A549 (cell line): ENCODE measurements at regions not wholly inside any gene's neighbourhood (a gene's known extent, or its start where the extent isn't known, plus 50 kb on each side); places are given as distances from the start of the nearest gene placed in this dataset.

Experiments used
- ATAC-seq, 2 experiments: fragments of 200-7000 bp in 1 of 2; fragments of >200 bp in 1 of 2; cut with Nextera tagmentation in 1 of 2; cut with Tn5 transposase in 1 of 2; 3 replicates each; pipeline versions ENCODE4 v1.8.0 to v1.9.1; 2018 to 2020; ENCODE audit warnings: mild to moderate bottlenecking in 1 of 2, moderate library complexity in 1 of 2
- CTCF ChIA-PET: fragments of 300-600 bp; sonication (Branson Sonifier 250); formaldehyde crosslinking; extraction: SDS; loops from one replicate; lab custom pipeline; 2021; ENCODE audit warnings: antibody characterized with exemption, inconsistent platforms; lab: Yijun Ruan, JAX
- POLR2A ChIA-PET: fragments of 350-600 bp; formaldehyde crosslinking; extraction: SDS; loops from one replicate; lab custom pipeline; 2021; ENCODE audit warnings: antibody characterized with exemption, inconsistent platforms; lab: Yijun Ruan, JAX
- DNase-seq, 2 experiments: peaks; one replicate each; pipeline versions ENCODE4 v3.0.0 to v3.0.0-alpha.2; 2011 to 2016; ENCODE audit warnings: low read depth in 1 of 2, low spot score in 1 of 2
- FAIRE-seq: peaks from 2 replicates; lab custom pipeline; 2011; peaks lifted over from hg19 to GRCh38; lab: Jason Lieb, UNC
- H3K27ac ChIP-seq, 2 experiments: fragments of >200 bp; sonication (Bioruptor Twin); formaldehyde crosslinking; 3 replicates each; pipeline ENCODE4 v1.5.1; 2016 to 2017
- H3K4me1 ChIP-seq: fragments of >200 bp; sonication (Bioruptor Twin); formaldehyde crosslinking; 3 replicates; pipeline ENCODE4 v1.6.1; 2016
- H3K4me2 ChIP-seq: fragments of >200 bp; sonication (Bioruptor Twin); formaldehyde crosslinking; 3 replicates; pipeline ENCODE4 v1.6.1; 2016
- H3K4me3 ChIP-seq: fragments of >200 bp; sonication (Bioruptor Twin); formaldehyde crosslinking; 3 replicates; pipeline ENCODE4 v1.5.1; 2016
- H3K9me3 ChIP-seq: fragments of >200 bp; sonication (Bioruptor Twin); formaldehyde crosslinking; 3 replicates; pipeline ENCODE4 v1.6.1; 2016
- CHD2 ChIP-seq: fragments of 150-350 bp; IDR thresholded peaks from 2 replicates; pipeline ENCODE4 v1.6.1; 2014; ENCODE audit warnings: low read length; ENCODE audit not compliant: partially characterized antibody
- EHF ChIP-seq: fragments of 250-450 bp; sonication (Bioruptor Pico); IDR thresholded peaks from 2 replicates; pipeline ENCODE4 v1.5.0; 2020; ENCODE audit warnings: mild to moderate bottlenecking
- ESRRA ChIP-seq: fragments of 150-350 bp; IDR thresholded peaks from 2 replicates; pipeline ENCODE4 v1.6.1; 2014; ENCODE audit warnings: mild to moderate bottlenecking, low read length, borderline replicate concordance
- FOSB ChIP-seq: fragments of 250-450 bp; sonication (Bioruptor Pico); IDR thresholded peaks from 2 replicates; pipeline ENCODE4 v1.5.0; 2020; ENCODE audit warnings: mild to moderate bottlenecking, moderate library complexity
- FOSL2 ChIP-seq, 2 experiments: fragments of 450-650 bp in 1 of 2; fragments of >200 bp in 1 of 2; sonication (Bioruptor Twin) in 1 of 2; formaldehyde crosslinking; IDR thresholded peaks; 2 replicates each; pipeline versions ENCODE4 v1.5.0 to v1.6.1; 2016 to 2020; ENCODE audit warnings: mild to moderate bottlenecking in 1 of 2, moderate library complexity in 1 of 2
- FOXS1 ChIP-seq: fragments of 250-450 bp; sonication (Bioruptor Pico); IDR thresholded peaks from 2 replicates; pipeline ENCODE4 v1.5.0; 2020; ENCODE audit warnings: mild to moderate bottlenecking, moderate library complexity
- HOXA7 ChIP-seq: fragments of 250-450 bp; sonication (Bioruptor Pico); IDR thresholded peaks from 2 replicates; pipeline ENCODE4 v1.5.0; 2020; ENCODE audit warnings: mild to moderate bottlenecking, moderate library complexity
- HOXB5 ChIP-seq: fragments of 250-450 bp; sonication (Bioruptor Pico); IDR thresholded peaks from 2 replicates; pipeline ENCODE4 v1.5.0; 2020; ENCODE audit warnings: mild to moderate bottlenecking, moderate library complexity
- JUN ChIP-seq, 2 experiments: fragments of >200 bp; sonication (Bioruptor Twin); formaldehyde crosslinking; IDR thresholded peaks; 2 replicates in 1 of 2; 3 replicates in 1 of 2; pipeline ENCODE4 v1.6.1; 2016 to 2017
- JUNB ChIP-seq: fragments of >200 bp; sonication (Bioruptor Twin); formaldehyde crosslinking; IDR thresholded peaks from 2 replicates; pipeline ENCODE4 v1.6.1; 2016
- MAFK ChIP-seq: fragments of 450-650 bp; IDR thresholded peaks from 2 replicates; pipeline ENCODE4 v1.6.1; 2014; ENCODE audit not compliant: partially characterized antibody
- NPAS2 ChIP-seq: fragments of 250-450 bp; sonication (Bioruptor Pico); IDR thresholded peaks from 2 replicates; pipeline ENCODE4 v1.8.0; 2022; ENCODE audit warnings: mild to moderate bottlenecking, moderate library complexity, borderline replicate concordance
- NR3C1 ChIP-seq: fragments of >200 bp; sonication (Bioruptor Twin); formaldehyde crosslinking; IDR thresholded peaks from 3 replicates; pipeline ENCODE4 v1.6.1; 2017
- POLR2AphosphoS2 ChIP-seq: conservative IDR thresholded peaks from 2 replicates; pipeline ENCODE4 v1.6.1; 2012; ENCODE audit warnings: low read length, improper control_type of control experiment, inconsistent platforms
- RARB ChIP-seq: fragments of 250-450 bp; sonication (Bioruptor Pico); IDR thresholded peaks from 2 replicates; pipeline ENCODE4 v1.8.0; 2021; ENCODE audit warnings: mild to moderate bottlenecking, moderate library complexity
- RCOR1 ChIP-seq: fragments of 150-350 bp; IDR thresholded peaks from 2 replicates; pipeline ENCODE4 v1.6.1; 2014; ENCODE audit warnings: antibody characterized with exemption, low read length, low read depth
- RNF2 ChIP-seq: fragments of 200-600 bp; sonication (generic); IDR thresholded peaks from 2 replicates; pipeline ENCODE4 v1.6.1; 2016; ENCODE audit warnings: low read depth, mild to moderate bottlenecking, antibody characterized with exemption, moderate library complexity, borderline replicate concordance
- ZNF302 ChIP-seq: fragments of 250-450 bp; sonication (Bioruptor Pico); IDR thresholded peaks from 2 replicates; pipeline ENCODE4 v1.9.0; 2021; ENCODE audit warnings: inconsistent platforms, mild to moderate bottlenecking, moderate library complexity
- ZSCAN20 ChIP-seq: fragments of 250-450 bp; sonication (Bioruptor Pico); IDR thresholded peaks from 2 replicates; pipeline ENCODE4 v1.8.0; 2022; ENCODE audit warnings: mild to moderate bottlenecking, moderate library complexity
- WGBS: methylation state at CpG from one replicate; pipeline ENCODE4 v1.1.6; 2017; ENCODE audit errors: missing lambda C conversion rate; 5-methylcytosine and 5-hydroxymethylcytosine counted together
- TF ChIP-seq, protein P1 (sequence below): fragments of 250-450 bp; sonication (Bioruptor Pico); IDR thresholded peaks from 2 replicates; pipeline ENCODE4 v1.5.0; 2021; ENCODE audit warnings: mild to moderate bottlenecking, moderate library complexity, borderline replicate concordance
- TF ChIP-seq, protein P2 (sequence below): fragments of >200 bp; sonication (Bioruptor Twin); formaldehyde crosslinking; IDR thresholded peaks from 3 replicates; pipeline ENCODE4 v1.5.1; 2016
- TF ChIP-seq, protein P3 (sequence below): fragments of >200 bp; sonication (Bioruptor Twin); formaldehyde crosslinking; IDR thresholded peaks from 3 replicates; pipeline ENCODE4 v1.6.1; 2016
- TF ChIP-seq, protein P4 (sequence below): IDR thresholded peaks from 2 replicates; pipeline ENCODE4 v1.6.1; 2012

DNA sequence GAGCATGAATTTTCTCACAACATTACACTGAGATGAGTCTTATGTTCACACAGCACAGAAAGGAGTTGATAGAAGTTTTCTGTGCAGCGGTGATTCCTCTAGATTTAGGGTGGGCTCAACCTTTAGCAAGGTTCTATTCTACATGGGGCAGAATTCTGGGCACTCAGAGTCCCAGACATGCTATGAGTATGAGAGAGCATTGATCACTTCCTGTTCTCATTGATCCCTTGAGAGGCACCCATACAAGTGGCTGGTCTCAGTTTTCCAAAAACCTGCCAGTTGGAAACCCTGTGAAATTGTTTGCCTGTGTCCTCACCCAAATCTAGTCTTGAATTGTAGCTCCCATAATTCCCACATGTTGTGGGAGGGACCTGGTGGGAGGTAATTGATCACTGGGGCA is 112.5 kb upstream of the NR2F2 start:
- DNase-seq (no peak), FAIRE-seq (no peak), ATAC-seq (no peak)
- CTCF ChIA-PET = interaction anchor here (1.2 kb wide), 1 partner anchor 47 kb away, joined by 3 read pairs; no protein-coding TSS in a partner anchor
- no peak for TF ChIP-seq NPAS2 (CRISPR knock-in tag)
- TF ChIP-seq, protein P1, sequence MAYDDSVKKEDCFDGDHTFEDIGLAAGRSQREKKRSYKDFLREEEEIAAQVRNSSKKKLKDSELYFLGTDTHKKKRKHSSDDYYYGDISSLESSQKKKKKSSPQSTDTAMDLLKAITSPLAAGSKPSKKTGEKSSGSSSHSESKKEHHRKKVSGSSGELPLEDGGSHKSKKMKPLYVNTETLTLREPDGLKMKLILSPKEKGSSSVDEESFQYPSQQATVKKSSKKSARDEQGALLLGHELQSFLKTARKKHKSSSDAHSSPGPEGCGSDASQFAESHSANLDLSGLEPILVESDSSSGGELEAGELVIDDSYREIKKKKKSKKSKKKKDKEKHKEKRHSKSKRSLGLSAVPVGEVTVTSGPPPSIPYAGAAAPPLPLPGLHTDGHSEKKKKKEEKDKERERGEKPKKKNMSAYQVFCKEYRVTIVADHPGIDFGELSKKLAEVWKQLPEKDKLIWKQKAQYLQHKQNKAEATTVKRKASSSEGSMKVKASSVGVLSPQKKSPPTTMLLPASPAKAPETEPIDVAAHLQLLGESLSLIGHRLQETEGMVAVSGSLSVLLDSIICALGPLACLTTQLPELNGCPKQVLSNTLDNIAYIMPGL = no peak
- no peak for TF ChIP-seq JUNB
- TF ChIP-seq, protein P2, sequence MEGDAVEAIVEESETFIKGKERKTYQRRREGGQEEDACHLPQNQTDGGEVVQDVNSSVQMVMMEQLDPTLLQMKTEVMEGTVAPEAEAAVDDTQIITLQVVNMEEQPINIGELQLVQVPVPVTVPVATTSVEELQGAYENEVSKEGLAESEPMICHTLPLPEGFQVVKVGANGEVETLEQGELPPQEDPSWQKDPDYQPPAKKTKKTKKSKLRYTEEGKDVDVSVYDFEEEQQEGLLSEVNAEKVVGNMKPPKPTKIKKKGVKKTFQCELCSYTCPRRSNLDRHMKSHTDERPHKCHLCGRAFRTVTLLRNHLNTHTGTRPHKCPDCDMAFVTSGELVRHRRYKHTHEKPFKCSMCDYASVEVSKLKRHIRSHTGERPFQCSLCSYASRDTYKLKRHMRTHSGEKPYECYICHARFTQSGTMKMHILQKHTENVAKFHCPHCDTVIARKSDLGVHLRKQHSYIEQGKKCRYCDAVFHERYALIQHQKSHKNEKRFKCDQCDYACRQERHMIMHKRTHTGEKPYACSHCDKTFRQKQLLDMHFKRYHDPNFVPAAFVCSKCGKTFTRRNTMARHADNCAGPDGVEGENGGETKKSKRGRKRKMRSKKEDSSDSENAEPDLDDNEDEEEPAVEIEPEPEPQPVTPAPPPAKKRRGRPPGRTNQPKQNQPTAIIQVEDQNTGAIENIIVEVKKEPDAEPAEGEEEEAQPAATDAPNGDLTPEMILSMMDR = no peak
- no peak for TF ChIP-seq EHF (CRISPR knock-in tag)
- no peak for TF ChIP-seq FOXS1 (CRISPR knock-in tag)
- no peak for TF ChIP-seq HOXB5 (CRISPR knock-in tag)
- no peak for TF ChIP-seq NR3C1
- no peak for TF ChIP-seq HOXA7 (CRISPR knock-in tag)
- TF ChIP-seq FOSL2 (IDR thresholded peaks at IDR 0.05) = no peak
- TF ChIP-seq FOSL2 (CRISPR knock-in tag; IDR thresholded peaks at IDR 0.05) = no peak
- no peak for TF ChIP-seq ZSCAN20 (CRISPR knock-in tag)
- no peak for TF ChIP-seq RARB (CRISPR knock-in tag)
- TF ChIP-seq, protein P3, sequence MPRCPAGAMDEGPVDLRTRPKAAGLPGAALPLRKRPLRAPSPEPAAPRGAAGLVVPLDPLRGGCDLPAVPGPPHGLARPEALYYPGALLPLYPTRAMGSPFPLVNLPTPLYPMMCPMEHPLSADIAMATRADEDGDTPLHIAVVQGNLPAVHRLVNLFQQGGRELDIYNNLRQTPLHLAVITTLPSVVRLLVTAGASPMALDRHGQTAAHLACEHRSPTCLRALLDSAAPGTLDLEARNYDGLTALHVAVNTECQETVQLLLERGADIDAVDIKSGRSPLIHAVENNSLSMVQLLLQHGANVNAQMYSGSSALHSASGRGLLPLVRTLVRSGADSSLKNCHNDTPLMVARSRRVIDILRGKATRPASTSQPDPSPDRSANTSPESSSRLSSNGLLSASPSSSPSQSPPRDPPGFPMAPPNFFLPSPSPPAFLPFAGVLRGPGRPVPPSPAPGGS = no peak
- TF ChIP-seq JUN (IDR thresholded peaks at IDR 0.05) = no peak
- TF ChIP-seq, protein P4, sequence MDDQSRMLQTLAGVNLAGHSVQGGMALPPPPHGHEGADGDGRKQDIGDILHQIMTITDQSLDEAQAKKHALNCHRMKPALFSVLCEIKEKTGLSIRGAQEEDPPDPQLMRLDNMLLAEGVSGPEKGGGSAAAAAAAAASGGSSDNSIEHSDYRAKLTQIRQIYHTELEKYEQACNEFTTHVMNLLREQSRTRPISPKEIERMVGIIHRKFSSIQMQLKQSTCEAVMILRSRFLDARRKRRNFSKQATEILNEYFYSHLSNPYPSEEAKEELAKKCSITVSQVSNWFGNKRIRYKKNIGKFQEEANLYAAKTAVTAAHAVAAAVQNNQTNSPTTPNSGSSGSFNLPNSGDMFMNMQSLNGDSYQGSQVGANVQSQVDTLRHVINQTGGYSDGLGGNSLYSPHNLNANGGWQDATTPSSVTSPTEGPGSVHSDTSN = no peak
- TF ChIP-seq ZNF302 (CRISPR knock-in tag) = no peak
- TF ChIP-seq FOSB = no peak
- no peak for TF ChIP-seq RNF2
- H3K27ac ChIP-seq = no peak overlapping the region
- WGBS = 82% methylated on average over 1 of the region's 1 CpG
- H3K9me3 ChIP-seq = 0 out of 3 replicates have a peak, but pooled peaks cover 3% of the 10 kb centered on the region
- POLR2A ChIA-PET = no interaction called here
- no peaks in the 10 kb centered on the region for H3K4me1 ChIP-seq
- no peak overlapping the region for H3K4me2 ChIP-seq
- H3K4me3 ChIP-seq = no peak overlapping the region

DNA sequence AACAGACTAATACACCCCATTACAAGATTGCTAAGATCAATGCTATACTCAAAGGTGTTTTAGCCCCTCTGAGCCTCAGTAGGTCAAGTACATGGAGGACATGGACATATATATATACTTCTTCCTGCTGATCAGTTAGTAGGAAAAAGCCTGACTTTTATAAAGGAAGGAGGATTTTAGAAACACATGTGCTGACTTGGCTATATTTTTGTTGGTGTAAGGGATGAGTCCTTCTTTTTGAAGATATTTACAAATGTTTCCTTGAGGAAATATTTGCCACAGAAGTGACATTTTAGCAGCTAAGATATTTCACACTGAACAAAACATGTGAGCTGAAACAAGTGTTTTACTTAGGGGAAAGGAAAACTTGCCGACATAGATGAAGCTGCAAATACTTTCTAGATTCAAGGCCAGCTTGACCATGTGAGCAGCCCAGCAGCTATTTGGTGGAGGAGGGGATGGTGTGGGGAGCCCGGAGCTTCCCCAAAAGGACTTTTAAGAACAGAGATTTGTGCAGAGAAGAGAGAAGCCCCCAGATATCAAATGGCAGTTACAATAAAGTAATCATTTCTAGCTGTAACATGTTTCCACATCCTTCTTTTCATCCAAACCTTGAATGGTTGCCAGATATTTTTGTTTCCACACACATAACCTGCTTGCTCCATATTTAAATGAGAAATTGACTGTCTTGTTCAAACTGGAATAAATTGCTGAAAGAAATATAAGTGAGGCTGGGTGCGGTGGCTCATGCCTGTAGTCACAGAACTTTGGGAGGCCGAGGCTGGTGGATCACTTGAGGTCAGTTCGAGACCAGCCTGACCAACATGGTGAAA is 111.7 kb upstream of the NR2F2 start:
- CTCF ChIA-PET = interaction anchor here (1.2 kb wide), 1 partner anchor 48 kb away, joined by 3 read pairs; no protein-coding TSS in a partner anchor
- no peak overlapping the region for H3K4me3 ChIP-seq
- no peak for DNase-seq

More for the DNA sequence above, 111.7 kb upstream of the NR2F2 start:
- no peak overlapping the region for H3K4me2 ChIP-seq
- POLR2A ChIA-PET = interaction anchor here (0.5 kb wide), 1 partner anchor 37 kb away, joined by 8 read pairs; no protein-coding TSS in a partner anchor
- 0 out of 3 replicates have a peak, but pooled peaks cover 3% of the 10 kb centered on the region for H3K9me3 ChIP-seq
- no peak for ATAC-seq
- no peak overlapping the region for H3K27ac ChIP-seq
- FAIRE-seq = no peak
- TF ChIP-seq ESRRA (no peak), POLR2AphosphoS2 (no peak), CHD2 (no peak), MAFK (peak; percentile 89), RCOR1 (no peak), NPAS2 (CRISPR knock-in tag) (no peak)
- TF ChIP-seq, protein P3 = no peak
- no peaks in the 10 kb centered on the region for H3K4me1 ChIP-seq
- 66% methylated on average over 5 of the region's 5 CpGs for WGBS
